DND-41 (cell line): ENCODE measurements at regions not wholly inside any gene's neighbourhood (a gene's known extent, or its start where the extent isn't known, plus 50 kb on each side); places are given as distances from the start of the nearest gene placed in this dataset.

Experiments
- CTCF ChIP-seq: IDR thresholded peaks from 2 replicates; pipeline ENCODE4 v1.5.1; 2012; ENCODE audit warnings: borderline replicate concordance, low read length, moderate library complexity, mild to moderate bottlenecking; ENCODE audit not compliant: poor library complexity, severe bottlenecking; ENCODE audit errors: extremely low read depth
- EZH2 ChIP-seq: IDR thresholded peaks from 3 replicates; pipeline ENCODE4 v1.6.1; 2012; ENCODE audit warnings: borderline replicate concordance, low read depth, mild to moderate bottlenecking, moderate library complexity, low read length, inconsistent platforms; ENCODE audit not compliant: severe bottlenecking

- TF ChIP-seq CTCF (no peak), EZH2 (no peak)
Observed at GRCh38 chr1:68620571-68620970, 123.7 kb upstream of the DEPDC1 start.
